ENCODE measurements at regions not wholly inside any gene's neighbourhood (a gene's known extent, or its start where the extent isn't known, plus 50 kb on each side); places are given as distances from the start of the nearest gene placed in this dataset.

DNA sequence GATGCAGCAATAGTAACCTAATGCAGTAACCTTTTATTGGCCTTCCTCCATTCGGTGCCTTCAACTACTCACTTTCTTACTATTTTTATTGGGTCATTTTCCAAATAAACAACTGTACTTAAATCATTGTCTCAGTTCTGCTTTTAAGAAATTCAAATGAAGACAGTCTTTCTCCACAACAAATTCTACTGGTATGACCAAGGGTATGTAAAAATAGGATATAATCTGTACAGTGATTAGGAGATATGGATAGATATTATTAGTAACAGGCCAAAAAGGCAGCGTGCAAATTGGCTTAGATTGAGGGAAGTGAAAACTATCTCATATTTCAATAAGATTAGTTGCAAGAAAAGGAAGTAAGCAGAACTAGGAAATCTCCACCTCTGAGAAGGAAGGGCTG, 177.4 kb upstream of the PPP1R2C start:
- Histone ChIP-seq H3K4me3 (ENCODE audit: control insufficient read depth in 2 of 3, extremely low read depth in 1 of 3, insufficient read depth in 2 of 3, low read depth in 1 of 3, low read length in 3 of 3) (no peak overlapping the region), H2AFZ (ENCODE audit: control insufficient read depth, low read length) (no peak overlapping the region), H3K79me2 (ENCODE audit: control insufficient read depth, insufficient read depth, low read length) (no peaks in the 10 kb centered on the region), H4K20me1 (ENCODE audit: control insufficient read depth, extremely low read depth, insufficient read depth, low read length) (no peaks in the 10 kb centered on the region), H3K9me1 (ENCODE audit: control insufficient read depth, extremely low read depth, insufficient read depth, low read length) (no peaks in the 10 kb centered on the region), H3K36me3 (ENCODE audit: control insufficient read depth in 2 of 2, extremely low read depth in 1 of 2, insufficient read depth in 2 of 2, low read length in 2 of 2) (no peaks in the 10 kb centered on the region), H3K4me1 (ENCODE audit: control insufficient read depth, extremely low read depth, insufficient read depth, low read length) (peaks cover 6% of the 10 kb centered on the region), H3K9me3 (ENCODE audit: control insufficient read depth, low read depth, low read length) (no peaks in the 10 kb centered on the region), H3K27ac (ENCODE audit: control insufficient read depth, insufficient read depth, low read length) (no peak overlapping the region), H3K27me3 (ENCODE audit: control insufficient read depth, extremely low read depth, insufficient read depth, low read length) (peaks cover 2% of the 10 kb centered on the region), H3K4me2 (ENCODE audit: control insufficient read depth, extremely low read depth, insufficient read depth, low read depth, low read length) (no peak overlapping the region), H3K9ac (ENCODE audit: control insufficient read depth, extremely low read depth, insufficient read depth, low read length) (no peak overlapping the region)
- TF ChIP-seq EZH2 (IDR thresholded peaks at IDR 0.05; ENCODE audit: low read length): no peak
- no peak for TF ChIP-seq CTCF (optimal IDR thresholded peaks at IDR 0.05 in 1 of 3, IDR thresholded peaks at IDR 0.05 in 1 of 3, conservative IDR thresholded peaks at IDR 0.05 in 1 of 3; ENCODE audit: extremely low read depth in 1 of 3, insufficient read depth in 2 of 3, low read length in 3 of 3)
- dilution Hi-C loops (cut with MboI; ENCODE audit: extremely low pct_ligation_motif_present, low sequenced_read_pairs): no loop called here
- DNase-seq (ENCODE audit: low read depth, low spot score) (no peak), FAIRE-seq (no peak)

GRCh38 chrX:42967681-42968300, 189.8 kb upstream of the PPP1R2C start:
- no peak overlapping the region for H2AFZ ChIP-seq (ENCODE audit: control insufficient read depth, low read length)
- no peak for FAIRE-seq
- no peaks in the 10 kb centered on the region for H3K4me1 ChIP-seq (ENCODE audit: control insufficient read depth, extremely low read depth, insufficient read depth, low read length)
- no peaks in the 10 kb centered on the region for H3K36me3 ChIP-seq (ENCODE audit: control insufficient read depth in 2 of 2, extremely low read depth in 1 of 2, insufficient read depth in 2 of 2, low read length in 2 of 2)
- no peaks in the 10 kb centered on the region for H3K9me1 ChIP-seq (ENCODE audit: control insufficient read depth, extremely low read depth, insufficient read depth, low read length)
- H3K27me3 ChIP-seq (ENCODE audit: control insufficient read depth, extremely low read depth, insufficient read depth, low read length): no peaks in the 10 kb centered on the region
- no peak overlapping the region for H3K27ac ChIP-seq (ENCODE audit: control insufficient read depth, insufficient read depth, low read length)
- TF ChIP-seq CTCF (optimal IDR thresholded peaks at IDR 0.05 in 1 of 3, IDR thresholded peaks at IDR 0.05 in 1 of 3, conservative IDR thresholded peaks at IDR 0.05 in 1 of 3; ENCODE audit: extremely low read depth in 1 of 3, insufficient read depth in 2 of 3, low read length in 3 of 3) (no peak), EZH2 (IDR thresholded peaks at IDR 0.05; ENCODE audit: low read length) (no peak)
- no peak overlapping the region for H3K9ac ChIP-seq (ENCODE audit: control insufficient read depth, extremely low read depth, insufficient read depth, low read length)
- no peaks in the 10 kb centered on the region for H3K79me2 ChIP-seq (ENCODE audit: control insufficient read depth, insufficient read depth, low read length)
- H4K20me1 ChIP-seq (ENCODE audit: control insufficient read depth, extremely low read depth, insufficient read depth, low read length): no peaks in the 10 kb centered on the region
- H3K4me3 ChIP-seq (ENCODE audit: control insufficient read depth in 2 of 3, extremely low read depth in 1 of 3, insufficient read depth in 2 of 3, low read depth in 1 of 3, low read length in 3 of 3): no peak overlapping the region
- DNase-seq (ENCODE audit: low read depth, low spot score): no peak
- no peaks in the 10 kb centered on the region for H3K9me3 ChIP-seq (ENCODE audit: control insufficient read depth, low read depth, low read length)
- H3K4me2 ChIP-seq (ENCODE audit: control insufficient read depth, extremely low read depth, insufficient read depth, low read depth, low read length): no peak overlapping the region
- dilution Hi-C loops (cut with MboI; ENCODE audit: extremely low pct_ligation_motif_present, low sequenced_read_pairs): no loop called here
